Non-pigmented ciliary epithelial cell (primary cell): ENCODE measurements at regions not wholly inside any gene's neighbourhood (a gene's known extent, or its start where the extent isn't known, plus 50 kb on each side); places are given as distances from the start of the nearest gene placed in this dataset.
"Not testable (repeated sequence)": the region's sequence is repeated elsewhere in the genome, so short reads cannot be mapped to it uniquely, and the experiment has no call there.

Source experiments
- DNase-seq: peaks from one replicate; pipeline ENCODE4 v3.0.0-alpha.2; 2010; ENCODE audit warnings: low read depth

DNA sequence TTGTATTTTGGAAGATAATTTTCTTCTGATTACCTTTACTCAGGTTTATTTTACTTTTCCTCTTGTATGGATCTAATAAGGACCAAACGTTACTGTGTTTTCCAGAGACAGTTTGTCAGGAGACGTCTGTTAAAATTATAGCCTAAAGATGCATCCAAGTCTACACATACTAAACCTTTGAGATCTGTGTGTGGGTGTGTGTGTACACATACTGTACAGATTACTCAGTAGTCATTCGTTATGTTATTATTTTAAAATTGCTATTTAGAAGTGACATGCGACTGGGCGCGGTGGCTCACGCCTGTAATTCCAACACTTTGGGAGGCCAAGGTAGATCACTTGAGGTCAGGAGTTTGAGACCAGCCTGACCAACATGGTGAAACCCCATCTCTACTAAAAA lies 51.6 kb upstream of the CNTLN start:
- peak; percentile 14 for DNase-seq

DNA sequence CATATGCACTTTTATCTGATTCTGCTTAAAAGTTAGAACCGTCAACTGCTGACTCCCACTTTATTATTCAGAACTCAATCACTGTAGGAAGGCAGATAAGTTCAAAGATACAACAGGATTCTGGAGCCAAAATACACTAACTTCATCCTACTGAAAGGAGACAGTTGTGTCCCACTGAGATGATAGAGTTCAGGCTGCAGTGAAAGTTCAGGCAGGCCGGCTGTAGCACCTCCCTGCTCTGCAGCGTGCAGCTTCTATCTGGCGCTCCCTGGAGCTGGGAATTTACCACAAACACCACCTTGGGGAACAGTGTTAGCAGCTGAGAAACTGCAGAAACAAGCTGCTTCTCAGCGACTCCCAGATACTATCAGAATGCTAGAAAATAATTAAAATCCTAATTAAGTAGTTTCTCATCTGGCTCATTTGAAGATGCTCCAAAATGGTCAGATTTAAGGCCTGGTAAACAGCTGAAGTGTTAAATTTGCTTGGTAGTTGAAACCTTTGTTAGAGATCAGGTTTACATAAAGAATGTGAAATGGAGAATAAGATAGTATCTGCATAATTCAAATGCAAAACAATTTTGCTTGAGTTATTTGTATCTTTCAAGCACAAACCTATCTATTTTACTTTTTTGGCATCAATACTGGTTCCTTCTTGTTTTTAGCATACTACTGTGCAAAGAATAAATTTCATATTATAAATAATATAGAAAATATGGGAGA lies 52.3 kb upstream of the CNTLN start:
- peak; percentile 13 for DNase-seq

DNA sequence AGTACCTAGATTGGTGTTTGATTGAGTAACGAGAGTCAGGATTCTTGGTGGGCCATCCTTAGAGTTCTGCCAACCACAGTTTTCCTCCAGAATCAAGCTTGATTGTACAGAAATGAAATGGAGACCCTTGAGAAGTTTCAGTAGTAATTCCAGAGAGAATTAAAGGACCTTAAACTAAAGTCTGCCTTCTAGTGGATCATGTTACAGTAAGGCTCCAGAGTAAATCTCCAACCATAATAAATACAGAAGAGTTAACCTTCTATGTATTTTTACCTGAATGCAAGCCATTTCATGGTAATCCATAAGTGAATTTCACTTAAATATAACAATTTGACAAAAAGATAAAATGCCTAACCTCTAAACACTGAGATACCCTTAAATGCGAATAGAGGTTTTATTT lies 53.0 kb upstream of the CNTLN start:
- no peak for DNase-seq

DNA sequence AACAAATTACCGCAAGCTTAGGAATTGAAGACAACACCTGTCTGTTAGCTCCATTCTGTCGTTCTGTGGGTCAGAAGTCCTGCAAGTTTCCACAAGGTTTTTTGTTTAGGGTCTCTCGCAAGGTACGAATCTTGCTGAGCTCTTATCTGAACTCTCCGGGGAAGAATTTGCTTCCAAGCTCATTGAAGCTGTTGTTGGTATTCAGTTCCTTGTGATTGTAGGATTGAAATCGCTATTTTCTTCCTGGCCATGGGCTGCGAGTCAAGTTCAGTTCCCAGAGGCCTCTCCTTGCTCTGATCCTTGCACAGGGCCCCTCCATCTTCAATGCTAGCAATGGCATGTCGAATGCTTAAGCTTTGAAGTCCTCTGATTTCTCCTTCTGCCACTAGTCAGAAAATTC lies 53.5 kb upstream of the CNTLN start:
- DNase-seq = no peak

DNA sequence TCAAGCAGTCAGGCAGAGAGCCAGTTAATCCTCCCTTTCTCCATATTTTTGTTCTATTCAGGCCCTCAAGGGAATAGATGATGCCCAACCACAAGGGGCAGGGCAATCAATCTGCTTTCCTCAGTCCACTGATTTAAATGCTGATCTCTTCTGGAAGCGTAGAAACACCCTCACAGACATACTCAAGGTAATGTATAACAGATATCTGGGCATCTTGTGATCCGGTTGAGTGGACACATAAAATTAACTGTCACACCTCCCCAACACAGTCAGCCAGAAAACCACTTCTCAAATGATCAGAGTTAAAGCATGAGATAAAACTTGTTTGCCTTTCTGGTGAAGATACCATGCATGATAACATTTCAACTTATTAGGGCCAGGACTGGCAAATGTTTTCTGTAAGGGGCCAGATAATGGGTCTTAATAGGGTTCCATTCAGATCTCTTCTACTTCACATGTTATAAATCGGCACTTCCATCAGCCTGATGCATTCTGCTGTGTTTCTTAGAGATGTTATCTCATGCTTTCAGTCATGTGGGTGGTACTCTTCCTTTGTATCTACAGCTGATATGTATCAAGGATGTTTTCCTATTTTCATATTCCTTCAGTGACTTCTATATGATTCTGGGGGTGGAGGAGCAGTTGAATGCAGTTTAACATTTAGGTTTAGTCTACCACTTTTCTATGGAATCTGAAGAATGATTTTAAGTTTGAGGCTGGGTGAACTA lies 58.9 kb upstream of the CNTLN start:
- no peak for DNase-seq

DNA sequence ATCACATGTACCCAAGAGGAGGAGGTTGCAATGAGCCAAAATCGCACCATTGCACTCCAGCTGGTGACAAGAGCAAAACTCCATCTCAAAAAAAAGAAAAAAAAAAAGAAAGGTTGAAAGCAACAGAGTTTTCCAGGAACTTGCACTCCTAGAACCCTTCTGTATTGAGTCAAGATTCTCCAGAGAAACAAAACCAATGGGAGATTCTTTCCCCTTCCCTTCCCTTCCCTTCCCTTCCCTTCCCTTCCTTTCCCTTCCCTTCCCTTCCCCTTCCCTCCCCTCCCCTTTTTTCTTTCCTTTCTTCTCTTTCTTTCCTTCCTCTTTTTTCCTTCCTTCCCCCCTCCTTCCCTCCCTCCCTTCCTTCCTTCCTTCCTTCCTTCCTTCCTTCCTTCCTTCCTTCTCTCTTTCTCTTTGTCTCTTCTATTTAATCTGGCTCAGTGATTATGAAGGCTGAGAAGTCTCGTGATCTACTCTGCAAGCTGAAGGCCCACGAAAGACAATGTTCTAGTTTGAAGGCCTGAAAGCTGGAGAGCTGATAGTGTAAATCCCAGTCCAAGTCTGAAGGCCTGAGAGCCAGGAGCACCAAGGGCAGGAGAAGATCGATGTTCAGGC lies 59.6 kb upstream of the CNTLN start:
- no peak for DNase-seq

DNA sequence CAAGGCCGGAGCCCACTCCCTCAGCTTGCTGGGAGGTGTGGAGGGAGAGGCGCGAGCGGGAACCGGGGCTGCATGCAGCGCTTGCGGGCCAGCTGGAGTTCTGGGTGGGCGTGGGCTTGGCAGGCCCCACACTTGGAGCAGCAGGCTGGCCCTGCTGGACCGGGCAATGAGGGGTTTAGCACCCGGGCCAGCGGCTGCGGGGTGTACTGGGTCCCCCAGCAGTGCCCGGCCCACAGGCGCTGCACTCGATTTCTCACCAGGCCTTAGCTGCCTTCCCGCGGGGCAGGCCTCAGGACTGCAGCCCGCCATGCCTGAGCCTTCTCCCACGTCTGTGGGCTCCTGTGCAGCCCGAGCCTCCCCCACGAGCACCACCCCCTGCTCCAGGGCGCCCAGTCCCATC lies 62.3 kb upstream of the CNTLN start:
- not testable (repeated sequence) for DNase-seq

DNA sequence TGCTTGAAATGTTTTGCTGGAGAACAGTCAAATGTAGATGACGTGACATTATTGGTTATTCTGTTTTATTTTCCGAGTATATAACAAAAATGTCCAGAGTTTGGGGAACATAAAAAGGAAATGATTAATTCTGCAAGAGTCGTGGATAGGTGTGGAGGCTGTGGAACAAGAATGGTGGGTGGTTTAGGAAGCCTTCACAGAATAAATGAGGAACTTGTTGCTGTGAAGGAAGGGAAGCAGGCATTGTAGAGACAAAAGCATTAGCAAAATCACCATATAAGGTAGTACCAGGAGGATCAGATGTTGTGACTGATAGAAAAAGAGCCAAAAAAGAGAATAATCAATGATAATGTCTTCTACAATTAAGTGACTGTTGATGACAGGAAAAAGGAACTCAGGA lies 66.2 kb upstream of the CNTLN start:
- no peak for DNase-seq

DNA sequence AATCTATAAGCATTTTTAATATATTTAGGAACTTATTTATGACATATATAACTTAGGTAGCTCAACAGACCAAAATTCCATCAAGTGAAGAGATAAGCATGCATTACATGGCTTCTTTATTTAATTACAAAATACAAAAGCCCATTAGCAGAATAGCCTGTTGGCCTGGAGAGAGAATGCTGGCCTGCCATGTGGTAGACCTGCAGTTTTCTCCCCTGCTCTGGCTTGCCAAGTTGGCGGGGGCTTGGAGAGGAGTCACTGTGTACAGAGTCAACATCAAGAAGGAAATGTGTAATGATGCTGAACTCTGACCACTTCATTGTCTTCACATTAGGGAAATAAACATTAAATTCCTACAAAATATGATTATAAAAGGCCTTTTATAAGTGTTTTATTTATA lies 69.8 kb upstream of the CNTLN start:
- DNase-seq = no peak

DNA sequence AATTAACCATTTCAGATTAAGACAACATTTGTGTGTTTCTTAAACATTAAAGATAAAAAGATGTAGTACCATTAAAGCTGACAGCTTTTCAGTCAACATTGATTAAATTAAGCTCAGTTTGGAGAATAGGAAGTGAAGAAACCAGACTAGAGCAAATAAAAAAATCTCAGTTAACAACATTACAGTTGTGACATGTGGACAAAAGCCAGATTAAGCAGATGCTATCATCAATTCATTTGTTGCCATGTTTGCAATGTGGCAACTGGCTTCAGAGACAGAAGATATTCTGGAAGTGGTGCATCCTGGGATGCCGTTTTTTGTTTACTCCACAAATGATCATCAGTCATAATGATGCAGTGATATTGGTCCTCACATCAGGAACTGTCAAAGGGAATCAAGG lies 70.3 kb upstream of the CNTLN start:
- no peak for DNase-seq

DNA sequence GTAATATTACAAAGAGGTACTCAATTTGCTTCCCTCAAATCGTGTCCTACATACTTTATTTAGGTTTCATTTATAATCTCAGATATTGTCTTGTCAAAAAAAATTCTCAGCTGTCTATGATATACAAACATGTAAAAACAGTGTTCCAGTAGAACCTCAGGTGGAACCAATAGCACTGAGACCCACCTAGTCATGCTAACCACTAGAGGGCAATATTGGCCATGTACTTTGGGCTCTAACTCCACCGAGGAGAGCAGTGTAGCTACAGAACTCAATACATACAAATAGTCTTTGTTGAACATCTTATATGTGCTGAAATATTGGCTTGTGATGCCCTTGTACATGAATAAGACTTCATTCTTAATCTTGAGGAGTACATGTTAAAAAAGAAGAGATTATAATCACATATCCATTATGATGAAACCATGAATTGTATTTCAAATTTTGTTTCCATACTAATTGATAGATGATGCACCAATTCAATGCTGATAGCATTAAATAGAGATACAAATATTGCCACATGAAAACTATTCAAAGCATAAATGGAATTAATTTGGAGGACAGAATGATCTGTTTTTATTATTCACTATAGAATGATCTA lies 71.2 kb upstream of the CNTLN start:
- DNase-seq = peak; percentile 13

DNA sequence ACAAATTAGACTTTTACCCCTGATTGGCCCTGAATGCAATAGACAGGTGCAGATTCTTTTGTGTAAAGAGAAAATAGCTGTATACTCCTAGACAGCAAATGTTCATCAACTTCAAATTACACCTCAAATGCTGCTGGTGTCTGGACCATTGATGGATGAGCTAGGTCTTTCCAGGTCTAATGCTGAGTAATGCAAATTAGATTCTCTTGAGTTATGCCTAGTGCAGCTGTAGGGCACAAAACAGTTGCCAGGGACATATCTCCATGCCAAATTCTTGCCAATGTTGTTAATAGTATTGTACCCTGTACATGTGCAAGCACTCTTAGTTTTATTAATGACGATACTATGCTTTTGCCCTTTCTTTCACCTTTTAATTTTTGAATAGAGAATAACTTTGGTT lies 72.3 kb upstream of the CNTLN start:
- DNase-seq = no peak

DNA sequence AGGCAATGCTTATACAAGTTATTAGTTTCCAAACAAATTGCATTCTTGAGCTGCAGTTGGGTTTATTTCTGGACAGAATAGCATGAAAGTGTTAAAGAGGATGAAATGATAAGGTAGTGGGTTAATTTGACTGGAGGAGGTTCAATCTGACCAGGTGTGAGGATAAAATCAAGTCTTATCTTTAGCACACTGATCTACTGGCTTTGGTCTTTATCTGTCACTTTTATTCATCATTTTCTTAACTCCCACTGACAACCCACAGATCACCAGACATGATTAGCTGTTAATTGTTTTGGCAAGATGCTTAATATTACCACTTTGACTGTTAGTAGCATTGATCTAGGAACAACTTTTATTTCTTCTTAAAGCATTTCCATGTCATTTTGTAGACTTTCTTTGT lies 74.4 kb upstream of the CNTLN start:
- no peak for DNase-seq

DNA sequence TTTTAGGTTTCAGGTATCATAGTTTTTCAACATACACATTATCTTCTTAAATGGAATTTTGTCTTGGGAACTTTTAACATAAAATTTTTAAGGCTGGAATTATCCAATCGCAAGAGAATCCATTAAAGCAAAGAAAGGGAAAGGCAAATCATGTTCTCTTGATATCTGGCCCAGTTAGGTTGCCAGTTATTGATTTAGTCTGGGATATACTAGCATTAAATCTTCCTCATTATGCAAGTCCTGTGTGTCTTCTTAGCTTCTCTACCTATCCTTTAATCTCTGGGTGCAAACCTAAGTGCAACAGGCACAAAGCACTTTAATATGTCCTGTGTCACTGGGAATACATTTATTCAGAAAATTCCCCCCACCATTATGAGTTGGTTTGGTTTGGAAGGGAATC lies 75.4 kb upstream of the CNTLN start:
- no peak for DNase-seq

DNA sequence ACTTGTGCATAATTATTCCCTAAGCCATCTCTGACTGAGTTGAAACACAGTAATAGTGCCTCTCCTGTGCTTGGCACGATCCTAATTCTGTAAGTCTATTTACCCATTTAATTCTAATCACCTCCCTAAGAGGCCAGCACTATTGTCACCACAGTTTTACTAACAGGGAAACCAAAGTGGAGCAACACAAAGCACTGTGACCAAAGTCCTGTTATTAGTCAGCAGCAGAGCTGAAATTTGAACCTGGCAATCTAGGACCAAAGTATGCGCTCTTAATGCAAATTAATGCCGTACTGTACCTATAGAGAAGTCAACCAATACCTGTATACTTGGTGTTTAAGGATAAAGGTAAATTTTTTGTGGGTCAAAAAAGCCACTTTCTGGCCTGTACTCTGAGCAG lies 77.1 kb upstream of the CNTLN start:
- DNase-seq = no peak

DNA sequence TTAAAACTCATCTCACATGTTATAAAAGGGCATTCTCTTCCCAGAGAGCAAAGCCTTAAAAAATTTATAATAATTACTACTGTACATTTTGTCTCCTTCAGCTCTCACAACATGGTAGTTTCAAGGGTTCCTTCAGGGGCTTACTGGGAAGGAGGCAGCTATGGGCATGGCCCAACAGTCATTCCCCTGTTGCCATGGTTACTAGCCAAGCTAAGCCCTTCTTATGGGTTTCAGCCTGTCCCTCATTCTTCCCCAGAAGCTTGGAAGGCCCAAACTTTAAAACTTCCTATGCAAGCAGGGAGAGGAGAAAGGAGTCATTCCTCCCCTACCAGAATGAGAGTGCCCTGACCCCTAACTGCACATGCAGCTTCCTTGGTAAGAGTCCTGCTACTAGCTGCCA lies 82.2 kb upstream of the CNTLN start:
- DNase-seq = no peak

DNA sequence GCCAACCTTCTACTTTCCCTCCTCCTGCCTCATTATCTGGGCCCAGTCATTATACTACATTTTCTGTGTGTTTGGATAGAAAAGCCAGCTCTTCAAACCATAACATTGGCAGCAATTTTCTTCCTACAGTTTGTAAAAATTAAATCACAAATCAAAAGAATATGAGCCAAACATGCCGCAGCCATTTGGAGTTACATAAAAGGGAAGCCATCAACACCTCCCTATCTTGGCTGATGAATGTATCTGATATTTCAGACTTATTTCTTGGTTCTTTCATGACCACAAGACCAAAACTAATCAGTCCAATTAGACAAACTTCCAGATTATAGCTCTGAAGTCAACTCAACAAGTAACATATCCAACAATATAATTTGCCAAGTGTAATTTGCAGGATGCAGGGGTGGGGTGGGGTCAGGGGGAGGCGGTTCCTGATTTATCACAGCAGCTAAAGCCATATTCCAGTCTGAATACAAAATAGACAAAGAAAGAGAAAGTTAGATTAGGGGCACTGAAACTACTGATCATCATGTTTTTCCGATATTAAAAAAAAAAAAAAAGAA lies 89.4 kb upstream of the CNTLN start:
- DNase-seq = no peak

DNA sequence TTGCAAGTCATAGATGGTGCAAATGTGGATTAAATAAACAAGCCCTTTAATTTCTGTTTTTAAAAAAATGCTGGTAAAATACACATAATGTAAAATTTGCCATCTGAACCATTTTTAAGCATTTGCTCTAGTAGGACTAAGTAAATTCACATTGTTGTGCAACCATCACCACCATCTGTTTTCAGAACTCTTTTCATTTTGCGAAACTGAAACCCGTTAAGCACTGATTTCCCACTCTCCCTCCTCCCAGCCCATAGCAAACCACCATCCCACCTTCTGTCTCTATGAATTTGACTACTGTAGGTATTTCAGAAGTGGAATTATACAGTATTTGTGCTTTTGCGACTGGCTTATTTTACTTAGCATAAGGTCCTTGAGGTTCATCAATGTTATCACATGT lies 103.3 kb upstream of the CNTLN start:
- DNase-seq = no peak

DNA sequence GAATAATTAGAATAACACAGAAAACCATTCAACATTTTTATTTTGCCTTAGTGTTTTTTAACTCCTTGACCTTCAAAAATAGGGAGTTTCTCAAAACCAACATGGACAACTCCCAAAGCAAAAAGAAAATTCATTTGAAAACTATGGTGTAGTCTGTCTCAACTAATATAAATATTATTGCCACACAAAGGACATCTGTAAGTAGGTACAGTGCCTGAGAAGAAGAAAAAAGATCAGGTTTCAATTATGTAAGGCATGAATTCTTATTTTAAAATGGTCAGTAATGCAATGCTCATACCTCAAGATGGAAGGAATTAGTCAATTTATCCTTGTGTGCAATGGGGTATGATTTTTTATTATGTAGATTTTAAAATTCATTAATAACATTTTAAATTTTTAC lies 109.6 kb upstream of the CNTLN start:
- no peak for DNase-seq

DNA sequence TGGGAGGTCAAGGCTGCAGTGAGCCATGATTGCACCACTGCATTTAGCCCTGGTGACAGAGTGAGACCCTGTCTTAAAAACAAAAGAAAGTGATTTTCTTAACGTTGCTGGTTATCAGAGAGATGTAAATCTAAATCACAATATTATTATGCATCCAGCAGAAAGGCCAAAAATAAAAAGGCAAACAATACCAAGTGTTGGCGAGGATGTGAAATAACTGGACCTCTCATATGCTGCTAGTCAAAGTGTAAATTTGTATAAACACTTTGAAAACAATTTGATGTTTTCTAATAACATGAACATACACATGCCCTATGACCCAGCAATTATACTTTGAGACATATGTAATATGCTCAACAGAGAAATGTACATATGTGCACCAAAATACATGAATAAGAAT lies 110.7 kb upstream of the CNTLN start:
- no peak for DNase-seq

DNA sequence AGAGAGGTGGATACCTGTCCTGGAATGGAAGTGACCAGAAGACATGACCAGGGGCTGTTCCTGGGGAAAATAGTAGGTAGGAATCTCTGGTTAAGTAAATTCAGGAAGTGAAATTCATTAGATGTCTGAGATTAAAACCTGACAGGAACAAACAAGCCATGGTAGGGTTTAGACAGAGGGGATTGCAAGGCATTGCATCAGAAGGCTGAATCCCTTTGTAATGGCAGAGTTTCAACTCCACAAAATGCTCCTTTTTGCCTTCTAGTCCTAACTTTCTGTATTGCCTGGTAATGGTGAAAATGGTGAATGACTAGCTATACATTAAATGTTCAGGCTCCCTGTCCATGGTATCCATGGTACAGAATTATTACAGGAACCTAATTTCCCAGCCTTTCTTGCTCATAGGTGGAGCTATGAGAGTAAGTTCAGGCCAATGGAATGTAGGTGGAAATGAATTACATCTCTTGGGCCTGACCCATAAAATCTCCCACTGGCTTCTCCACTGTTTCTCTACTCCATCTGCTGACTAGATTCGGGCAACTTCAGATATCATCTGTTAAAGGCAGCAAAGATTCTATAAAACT lies 113.4 kb upstream of the CNTLN start:
- DNase-seq = no peak

DNA sequence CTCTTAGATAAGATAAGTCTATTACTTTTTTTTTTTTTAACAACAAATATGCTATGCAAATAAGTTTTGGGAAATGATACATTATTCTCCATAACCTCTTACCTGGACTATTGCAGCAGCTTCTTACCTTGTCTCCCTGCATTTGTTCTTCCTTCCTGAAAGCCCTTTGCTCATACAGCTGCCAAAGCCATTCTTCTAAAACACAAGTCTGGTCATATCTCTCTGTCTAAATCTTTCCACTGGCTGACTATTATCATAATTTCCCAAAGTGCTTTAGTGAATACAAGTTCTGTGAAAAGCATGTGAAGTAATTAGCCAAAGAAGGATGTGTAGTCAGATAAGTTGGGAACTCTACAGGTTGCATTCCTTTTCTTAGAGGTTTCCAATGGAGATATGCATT lies 115.4 kb upstream of the CNTLN start:
- DNase-seq = no peak
